GM19025 (cell line): ENCODE measurements at regions not wholly inside any gene's neighbourhood (a gene's known extent, or its start where the extent isn't known, plus 50 kb on each side); places are given as distances from the start of the nearest gene placed in this dataset.
"Not testable (repeated sequence)": the region's sequence is repeated elsewhere in the genome, so short reads cannot be mapped to it uniquely, and the experiment has no call there.

Source experiments
- ATAC-seq: cut with Tn5 transposase; IDR thresholded peaks from one replicate; pipeline ENCODE4 v1.9.1; 2021; ENCODE audit warnings: mild to moderate bottlenecking, low read depth, moderate library complexity; ENCODE audit not compliant: unreplicated experiment

DNA sequence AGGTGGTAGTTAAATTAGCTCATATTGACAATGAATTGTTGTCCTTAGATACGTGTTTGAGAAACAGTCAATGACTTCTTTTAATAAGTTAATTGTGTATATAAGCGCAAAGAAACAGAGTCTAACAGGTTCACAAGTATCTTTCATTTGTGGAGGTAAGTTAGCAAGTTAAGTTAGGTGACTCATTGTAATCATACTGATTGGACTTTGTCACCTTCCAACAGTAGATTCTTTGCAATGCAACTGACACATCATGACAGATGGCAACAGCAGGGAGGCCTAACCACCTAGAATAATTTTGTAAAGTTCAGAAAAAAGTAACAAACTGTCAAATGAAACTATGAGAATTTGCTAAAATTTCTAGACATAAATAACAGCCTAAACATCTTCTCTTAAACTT is 207.6 kb upstream of the PITX2 start:
- ATAC-seq: no peak

GRCh38 chr4:110837896-110838450 is 215.1 kb upstream of the PITX2 start:
- no peak for ATAC-seq

DNA sequence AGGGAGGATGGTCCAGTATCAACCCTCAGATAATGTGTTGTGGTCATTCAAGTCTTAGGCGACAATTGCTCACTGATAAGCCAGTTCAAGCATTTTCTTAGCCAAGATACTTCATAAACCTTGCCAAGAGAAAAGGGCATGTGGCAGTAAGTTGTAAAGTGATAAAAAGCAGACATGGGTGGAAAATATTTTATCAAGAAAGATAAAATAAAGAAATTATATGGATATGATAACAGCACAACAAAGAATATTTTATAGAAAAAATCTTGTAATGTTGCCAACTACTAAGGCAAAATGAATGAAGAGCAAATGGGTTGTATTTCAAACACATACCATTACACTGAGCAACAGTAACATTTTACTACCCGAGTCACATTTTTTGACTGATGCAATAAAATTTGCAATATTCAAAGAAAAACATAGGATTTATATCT is 217.4 kb upstream of the PITX2 start:
- no peak for ATAC-seq

DNA sequence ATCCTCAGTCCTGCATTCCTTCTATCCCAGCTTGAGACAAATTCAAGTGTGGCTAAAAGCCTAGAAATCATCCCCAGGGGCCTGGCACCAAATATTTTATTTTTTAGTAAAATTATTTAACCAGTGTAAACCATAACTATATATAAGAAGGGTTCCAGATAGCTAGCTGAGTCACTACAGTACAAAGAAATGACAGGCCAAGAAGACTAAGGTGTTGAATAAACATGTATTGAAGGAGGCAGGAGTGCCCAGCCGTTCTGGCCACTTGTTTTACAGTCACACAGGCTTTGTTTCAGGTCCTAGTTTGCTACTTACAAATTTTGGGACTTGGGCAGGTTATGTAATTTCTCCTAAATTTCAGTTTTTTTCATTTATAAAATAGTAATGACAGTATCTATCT is 225.9 kb upstream of the PITX2 start:
- no peak for ATAC-seq

DNA sequence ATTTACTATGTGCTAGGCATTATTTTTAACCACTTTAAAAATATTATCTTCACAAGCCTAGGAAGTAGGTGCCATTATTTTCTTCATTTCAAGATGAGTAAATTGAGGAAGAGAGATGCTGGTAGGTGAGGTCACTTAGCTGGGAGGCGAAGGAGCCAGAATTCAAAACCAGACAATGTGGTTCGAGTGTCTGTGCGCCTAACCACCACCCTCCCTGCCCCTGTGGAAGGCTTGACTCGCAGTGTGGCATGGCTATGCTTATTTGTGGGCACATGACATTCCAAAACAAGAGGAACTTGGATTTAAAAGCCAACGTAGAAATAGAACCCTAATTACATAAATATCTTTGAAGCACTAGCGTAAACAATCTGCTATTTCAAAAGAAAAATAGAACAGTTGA is 226.6 kb upstream of the PITX2 start:
- no peak for ATAC-seq

DNA sequence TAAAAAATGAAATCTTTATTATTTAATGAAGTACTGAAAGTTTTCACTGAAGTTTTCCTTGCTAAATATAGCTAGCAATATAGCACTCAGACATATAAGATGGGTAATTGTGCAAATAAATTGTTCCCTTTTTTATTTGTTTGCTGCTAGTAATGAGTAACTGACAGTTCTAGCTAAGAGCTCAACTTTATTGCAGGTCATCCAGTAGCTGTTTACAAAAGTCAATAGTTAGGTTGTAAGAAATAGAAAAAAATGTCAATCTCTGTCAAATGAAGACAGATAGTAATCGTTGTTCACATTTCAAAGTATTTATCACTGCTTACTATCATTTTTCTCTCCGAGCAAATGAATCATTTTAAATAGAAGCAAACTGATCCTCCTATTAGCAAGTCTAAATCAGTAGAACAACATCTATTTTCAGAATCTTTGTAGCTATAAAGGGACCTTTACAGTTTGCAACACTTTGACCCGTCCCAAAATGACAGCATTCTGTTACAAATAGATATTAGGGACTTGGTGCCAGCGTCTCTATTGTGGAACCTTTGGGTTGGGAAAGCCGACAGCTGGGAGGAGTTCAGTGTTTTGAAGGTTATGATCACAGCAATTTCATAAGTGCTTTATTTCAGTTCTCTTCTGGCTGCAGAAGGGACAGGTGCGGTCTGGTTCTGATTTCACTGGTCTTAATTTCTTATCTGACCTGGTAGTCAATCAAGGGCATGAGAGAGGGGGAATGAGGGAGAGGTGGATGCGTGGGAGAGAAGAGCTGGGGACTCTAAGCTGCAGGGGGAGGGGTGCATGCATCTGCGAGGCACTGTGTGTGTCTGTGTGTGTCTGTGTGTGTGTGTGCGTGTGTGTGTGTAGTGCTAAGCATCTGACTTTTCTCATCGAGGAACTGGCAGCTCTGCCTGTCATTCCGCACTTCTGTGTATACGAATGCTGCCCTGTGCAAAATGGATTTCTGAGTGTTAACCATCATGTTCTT is 227.9 kb upstream of the PITX2 start:
- no peak for ATAC-seq

GRCh38 chr4:110851989-110852388 is 229.1 kb upstream of the PITX2 start:
- no peak for ATAC-seq

DNA sequence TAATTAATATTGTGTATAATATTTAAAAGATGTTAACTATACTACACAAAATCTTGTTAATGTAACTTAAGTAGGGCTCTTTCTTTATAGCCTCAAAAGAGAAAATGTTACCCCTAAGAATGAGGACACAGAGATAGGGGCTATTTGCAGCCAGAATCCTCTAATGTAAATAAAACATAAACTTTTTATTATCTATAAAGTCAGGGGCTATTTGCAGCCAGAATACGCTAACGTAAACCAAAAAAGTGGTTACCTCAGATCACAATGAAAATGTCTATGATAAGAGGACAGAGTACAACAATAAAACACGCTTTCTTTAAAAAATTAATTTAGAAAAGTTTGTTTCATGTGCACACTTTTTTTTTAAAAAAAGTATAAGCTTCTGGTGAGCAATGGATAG is 229.9 kb upstream of the PITX2 start:
- ATAC-seq: no peak

GRCh38 chr4:110853242-110853641 is 230.4 kb upstream of the PITX2 start:
- no peak for ATAC-seq

DNA sequence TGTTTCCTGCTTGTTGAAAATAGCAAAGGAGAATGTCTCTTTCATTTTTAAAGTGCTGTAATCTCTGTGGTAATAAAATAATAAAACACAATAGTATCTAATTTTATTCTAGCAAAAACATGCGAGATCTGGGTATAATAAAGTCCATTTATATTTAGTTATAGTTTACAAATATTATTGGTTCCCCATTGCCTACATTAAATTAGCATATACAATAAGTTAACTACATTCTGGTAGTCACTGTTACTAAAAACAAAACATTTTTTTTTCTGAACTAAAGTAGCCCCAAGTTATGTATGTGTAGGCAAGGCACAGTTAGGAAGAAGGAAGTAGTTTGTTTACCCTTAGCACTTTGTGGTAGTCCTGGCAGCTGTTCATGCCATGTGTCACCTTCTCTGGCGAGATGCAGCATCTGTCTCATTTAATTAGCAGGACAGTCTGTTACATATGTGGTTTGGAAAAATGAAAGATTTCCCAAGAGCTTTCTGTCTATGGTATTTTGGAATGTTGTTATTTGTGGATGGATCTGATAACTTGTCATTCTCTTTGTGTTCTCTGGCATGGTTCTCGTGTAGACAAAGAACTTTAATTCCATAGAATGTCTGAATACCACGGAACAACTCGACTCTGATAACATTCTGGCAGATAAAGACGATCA is 231.3 kb upstream of the PITX2 start:
- ATAC-seq: no peak

GRCh38 chr4:110860125-110860524 is 237.2 kb upstream of the PITX2 start:
- no peak for ATAC-seq

- no peak for ATAC-seq
These were observed 238.0 kb upstream of the PITX2 start for GRCh38 chr4:110860901-110861300.

- ATAC-seq: no peak
These were observed 242.9 kb upstream of the PITX2 start for GRCh38 chr4:110865611-110866259.

DNA sequence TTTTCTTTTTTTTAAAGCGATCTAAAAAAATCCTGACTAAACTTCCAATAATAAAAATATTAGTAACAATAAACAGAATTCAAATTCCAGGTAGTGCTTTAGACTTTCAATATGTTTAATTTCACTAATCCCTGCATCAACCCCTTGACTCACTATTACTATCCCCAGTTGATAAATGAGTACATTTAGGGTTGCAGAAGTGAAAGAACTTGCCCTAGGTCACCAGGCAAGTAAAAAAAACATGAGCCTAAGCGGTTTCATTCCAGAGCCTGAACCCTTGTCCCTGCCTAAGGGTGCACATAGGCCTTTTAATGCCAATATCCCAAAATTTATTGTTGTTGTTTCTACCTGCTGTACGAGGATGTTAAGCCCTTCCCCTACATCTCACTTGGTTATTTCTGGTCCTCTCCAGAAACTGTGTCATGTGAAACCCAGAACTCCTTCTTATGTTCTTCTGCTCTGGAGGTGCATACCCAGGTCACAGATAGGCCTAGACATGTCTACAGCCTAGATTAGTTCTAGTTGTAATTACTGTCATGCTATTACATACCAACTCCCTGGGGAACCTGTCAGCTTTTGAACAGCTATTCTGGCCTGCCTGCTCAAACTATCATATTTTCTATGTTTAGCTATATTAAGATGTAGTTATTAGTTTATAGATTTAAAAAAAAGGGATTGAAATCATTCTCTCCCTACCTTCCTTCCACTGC is 244.5 kb upstream of the PITX2 start:
- ATAC-seq: peak; percentile 68

DNA sequence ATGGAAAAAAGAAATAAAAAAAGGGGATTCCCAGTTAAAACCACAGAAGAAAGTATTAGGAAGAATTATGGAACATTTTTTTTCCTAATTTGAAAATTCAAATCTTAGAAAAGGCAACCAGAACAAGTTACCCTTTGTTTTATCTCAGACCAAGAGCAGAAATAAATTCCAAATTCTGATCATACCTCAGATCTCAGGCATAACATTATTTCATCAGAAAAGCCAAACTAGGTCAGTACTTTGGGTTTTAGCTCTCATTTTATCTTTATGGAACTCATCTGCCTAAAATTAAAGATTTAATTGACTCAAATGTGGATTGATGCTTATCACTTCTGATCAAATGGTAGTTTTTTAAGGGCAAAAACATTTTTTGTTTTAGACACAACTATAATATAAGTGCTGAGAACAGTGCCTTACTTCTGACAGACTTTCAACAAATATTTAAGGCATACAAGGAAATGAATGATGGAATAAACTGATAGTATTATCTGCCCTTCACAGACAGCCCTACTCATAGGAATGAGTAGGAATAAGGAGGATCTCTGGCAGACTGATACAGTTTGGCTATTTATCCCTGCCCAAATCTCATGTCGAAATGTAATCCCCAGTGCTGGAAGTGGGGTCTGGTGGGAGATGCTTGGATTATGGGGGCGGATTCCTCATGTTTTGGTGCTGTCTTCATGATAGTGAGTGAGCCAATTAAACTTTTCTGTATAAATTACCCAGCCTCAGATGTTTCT is 245.3 kb upstream of the PITX2 start:
- ATAC-seq: no peak

GRCh38 chr4:110869114-110869513 is 246.2 kb upstream of the PITX2 start:
- no peak for ATAC-seq

- peak; percentile 61 for ATAC-seq
These were observed 247.1 kb upstream of the PITX2 start for GRCh38 chr4:110869862-110870572.

- ATAC-seq: not testable (repeated sequence)
These were observed 253.3 kb upstream of the PITX2 start for GRCh38 chr4:110876214-110876613.

DNA sequence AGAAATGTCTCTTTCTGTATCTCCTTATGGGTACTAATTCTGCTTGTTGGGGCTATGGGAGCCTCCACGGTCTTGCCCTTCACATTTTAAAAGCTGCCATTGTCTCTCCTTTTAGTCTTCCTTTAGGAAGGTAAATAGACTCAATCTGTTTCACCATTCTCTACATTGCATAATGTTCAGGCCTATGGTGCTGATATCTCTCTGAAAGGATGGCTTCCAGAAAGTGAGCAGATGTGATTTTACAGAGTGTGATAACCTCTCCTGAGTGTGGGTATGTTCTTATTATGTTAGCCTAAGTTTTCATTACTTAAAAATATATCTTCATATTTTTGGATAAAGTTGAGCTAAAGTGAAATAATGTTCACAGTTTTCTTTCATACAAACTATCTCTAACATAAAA is 254.0 kb upstream of the PITX2 start:
- no peak for ATAC-seq
